ENCODE measurements at regions not wholly inside any gene's neighbourhood (a gene's known extent, or its start where the extent isn't known, plus 50 kb on each side); places are given as distances from the start of the nearest gene placed in this dataset.
A peak's percentile ranks its signal among the peaks of the same experiment; 100 is the strongest.

- no peak for DNase-seq
Observed at GRCh38 chr17:13293421-13293820, 275.6 kb upstream of the ELAC2 start.

GRCh38 chr17:13292291-13292690, 274.5 kb upstream of the ELAC2 start:
- DNase-seq = no peak

GRCh38 chr17:13288248-13288647, 270.4 kb upstream of the ELAC2 start:
- DNase-seq = no peak

GRCh38 chr17:13287226-13287625, 269.4 kb upstream of the ELAC2 start:
- no peak for DNase-seq

- DNase-seq = no peak
Observed at GRCh38 chr17:13283606-13284005, 265.8 kb upstream of the ELAC2 start.

- no peak for DNase-seq
Observed at GRCh38 chr17:13281626-13282025, 263.8 kb upstream of the ELAC2 start.

GRCh38 chr17:13273806-13274205, 256.0 kb upstream of the ELAC2 start:
- DNase-seq = no peak

- no peak for DNase-seq
Observed at GRCh38 chr17:13272296-13272695, 254.5 kb upstream of the ELAC2 start.

GRCh38 chr17:13268791-13269595, 251.2 kb upstream of the ELAC2 start:
- no peak for DNase-seq

GRCh38 chr17:13266606-13267005, 248.8 kb upstream of the ELAC2 start:
- no peak for DNase-seq

GRCh38 chr17:13265311-13265710, 247.5 kb upstream of the ELAC2 start:
- DNase-seq = no peak

GRCh38 chr17:13263746-13264145, 245.9 kb upstream of the ELAC2 start:
- no peak for DNase-seq

- no peak for DNase-seq
Observed at GRCh38 chr17:13256545-13256944, 238.7 kb upstream of the ELAC2 start.

- no peak for DNase-seq
Observed at GRCh38 chr17:13253733-13254410, 236.0 kb upstream of the ELAC2 start.

- DNase-seq = peak; percentile 58
Observed at GRCh38 chr17:13244513-13244912, 226.7 kb upstream of the ELAC2 start.

- DNase-seq = no peak
Observed at GRCh38 chr17:13243585-13243984, 225.8 kb upstream of the ELAC2 start.

- DNase-seq = no peak
Observed at GRCh38 chr17:13240851-13241250, 223.0 kb upstream of the ELAC2 start.

GRCh38 chr17:13230350-13231264, 212.8 kb upstream of the ELAC2 start:
- DNase-seq = no peak

- DNase-seq = no peak
Observed at GRCh38 chr17:13228225-13228624, 210.4 kb upstream of the ELAC2 start.

GRCh38 chr17:13222975-13223374, 205.1 kb upstream of the ELAC2 start:
- DNase-seq = peak; percentile 45

- DNase-seq = no peak
Observed at GRCh38 chr17:13212860-13213259, 195.0 kb upstream of the ELAC2 start.

- no peak for DNase-seq
Observed at GRCh38 chr17:13209081-13209480, 191.3 kb upstream of the ELAC2 start.

GRCh38 chr17:13204607-13205237, 186.9 kb upstream of the ELAC2 start:
- DNase-seq = no peak
